Loucy (cell line): ENCODE measurements at regions not wholly inside any gene's neighbourhood (a gene's known extent, or its start where the extent isn't known, plus 50 kb on each side); places are given as distances from the start of the nearest gene placed in this dataset.

ENCODE experiments used
- CTCF ChIP-seq: fragments of 200-600 bp; sonication (generic); conservative IDR thresholded peaks from 2 replicates; pipeline ENCODE4 v1.5.1; 2014; ENCODE audit warnings: mild to moderate bottlenecking, antibody characterized with exemption, low read length
- EZH2phosphoT487 ChIP-seq: fragments of 200-600 bp; IDR thresholded peaks from 2 replicates; pipeline ENCODE4 v1.6.1; 2018; ENCODE audit warnings: antibody characterized with exemption, mild to moderate bottlenecking, moderate library complexity, borderline replicate concordance

GRCh38 chr11:96643173-96643572 is 253.4 kb downstream of the JRKL start:
- TF ChIP-seq CTCF (no peak), EZH2phosphoT487 (no peak)
